ACC112 (cell line): ENCODE measurements at regions not wholly inside any gene's neighbourhood (a gene's known extent, or its start where the extent isn't known, plus 50 kb on each side); places are given as distances from the start of the nearest gene placed in this dataset.
"Not testable (repeated sequence)": the region's sequence is repeated elsewhere in the genome, so short reads cannot be mapped to it uniquely, and the experiment has no call there.

Experiments used
- H2AFZ ChIP-seq: fragments of 200-600 bp; sonication (generic); one replicate; pipeline ENCODE4 v1.6.0; 2017; ENCODE audit warnings: antibody characterized with exemption, low read length; ENCODE audit not compliant: unreplicated experiment
- H3K27ac ChIP-seq: fragments of 200-600 bp; sonication (generic); 2 replicates; pipeline ENCODE4 v1.5.1; 2014; ENCODE audit warnings: low read depth, mild to moderate bottlenecking, antibody characterized with exemption, low read length, moderate library complexity
- H3K27me3 ChIP-seq: fragments of 200-600 bp; sonication (generic); 2 replicates; pipeline ENCODE4 v1.6.1; 2014; ENCODE audit warnings: mild to moderate bottlenecking, antibody characterized with exemption, low read length, moderate library complexity, mixed read lengths; ENCODE audit not compliant: insufficient read depth
- H3K36me3 ChIP-seq: fragments of 200-600 bp; sonication (generic); 2 replicates; pipeline ENCODE4 v1.6.1; 2016; ENCODE audit warnings: mild to moderate bottlenecking, antibody characterized with exemption, low read length, moderate library complexity, mixed read lengths; ENCODE audit not compliant: insufficient read depth
- H3K4me1 ChIP-seq: fragments of 200-600 bp; sonication (generic); one replicate; pipeline ENCODE4 v1.6.1; 2016; ENCODE audit warnings: low read length, mixed read lengths; ENCODE audit not compliant: insufficient read depth, unreplicated experiment, control insufficient read depth
- H3K4me3 ChIP-seq: fragments of 200-600 bp; sonication (generic); 2 replicates; pipeline ENCODE4 v1.5.1; 2014; ENCODE audit warnings: mild to moderate bottlenecking, low read depth, low read length
- H3K79me2 ChIP-seq: fragments of 200-600 bp; sonication (generic); one replicate; pipeline ENCODE4 v1.6.0; 2016; ENCODE audit warnings: low read length; ENCODE audit not compliant: control insufficient read depth, unreplicated experiment, insufficient read depth

DNA sequence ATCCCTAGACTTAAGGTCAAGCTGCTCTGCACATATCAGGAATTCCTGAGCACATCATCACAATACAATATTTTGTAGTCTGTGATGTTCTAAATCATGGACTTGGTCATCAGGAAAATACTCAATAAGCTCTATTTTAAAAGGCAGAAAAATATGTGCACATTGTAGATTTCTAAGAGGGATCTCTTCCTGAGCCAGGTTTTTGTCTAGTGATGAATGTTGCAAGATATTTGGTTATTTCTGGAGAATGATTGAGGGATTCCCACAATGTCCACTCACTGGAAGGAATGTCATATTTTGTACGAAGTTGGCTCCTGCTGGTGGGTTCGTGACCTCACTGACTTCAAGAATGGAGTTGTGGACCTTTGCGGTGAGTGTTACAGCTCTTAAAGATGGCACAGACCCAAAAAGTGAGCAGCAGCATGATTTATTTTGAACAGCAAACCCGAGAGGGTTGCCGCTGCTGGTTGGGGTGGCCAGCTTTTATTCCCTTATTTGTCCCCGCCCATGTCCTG is 300.9 kb upstream of the DCN start:
- H3K27ac ChIP-seq = no peak overlapping the region
- H3K4me1 ChIP-seq = no peaks in the 10 kb centered on the region
- H2AFZ ChIP-seq = no peak overlapping the region
- H3K4me3 ChIP-seq = no peak overlapping the region
- no peaks in the 10 kb centered on the region for H3K27me3 ChIP-seq
- H3K36me3 ChIP-seq = no peaks in the 10 kb centered on the region
- no peaks in the 10 kb centered on the region for H3K79me2 ChIP-seq

DNA sequence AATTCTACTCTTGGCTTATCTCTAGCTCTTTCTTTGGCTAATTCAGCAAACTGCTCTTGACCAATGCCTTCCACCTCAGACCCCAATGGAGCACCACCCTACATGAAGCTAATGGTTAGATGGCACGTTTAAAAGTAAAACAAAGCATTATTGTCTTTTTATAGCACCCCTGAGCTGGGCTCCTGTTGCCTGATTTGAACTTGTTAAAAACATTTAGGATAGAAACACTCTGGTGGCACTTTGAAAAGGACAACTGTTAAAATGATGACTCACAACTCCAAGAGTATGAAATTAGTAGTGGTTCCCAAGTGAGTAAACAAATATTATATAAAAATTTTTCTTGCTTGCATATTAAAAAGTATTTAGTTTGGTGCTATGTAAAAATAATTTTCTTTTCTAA is 299.6 kb upstream of the DCN start:
- Histone ChIP-seq H3K27me3 (no peaks in the 10 kb centered on the region), H2AFZ (no peak overlapping the region), H3K79me2 (no peaks in the 10 kb centered on the region), H3K4me1 (no peaks in the 10 kb centered on the region), H3K36me3 (no peaks in the 10 kb centered on the region), H3K4me3 (no peak overlapping the region), H3K27ac (no peak overlapping the region)

DNA sequence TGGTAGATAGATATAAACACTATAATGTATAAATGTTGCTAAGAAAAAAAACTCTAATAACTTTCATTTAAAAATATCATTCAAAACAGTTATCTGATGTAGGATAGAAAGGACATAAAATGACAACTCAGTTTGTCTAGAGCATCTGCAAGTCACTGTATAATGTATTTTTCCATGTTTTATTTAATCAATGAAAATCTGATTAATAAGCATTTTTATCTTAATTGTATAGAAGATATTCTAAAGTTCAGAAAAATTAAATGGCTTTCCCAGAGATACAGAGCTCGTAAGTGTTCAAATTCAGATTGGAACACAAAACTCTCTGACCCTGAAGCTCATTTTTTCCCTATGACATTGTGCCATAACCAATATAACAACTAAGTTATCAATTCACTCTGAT is 295.9 kb upstream of the DCN start:
- H3K27me3 ChIP-seq = no peaks in the 10 kb centered on the region
- no peak overlapping the region for H2AFZ ChIP-seq
- H3K36me3 ChIP-seq = no peaks in the 10 kb centered on the region
- H3K4me1 ChIP-seq = no peaks in the 10 kb centered on the region
- no peak overlapping the region for H3K27ac ChIP-seq
- H3K79me2 ChIP-seq = no peaks in the 10 kb centered on the region
- H3K4me3 ChIP-seq = no peak overlapping the region

DNA sequence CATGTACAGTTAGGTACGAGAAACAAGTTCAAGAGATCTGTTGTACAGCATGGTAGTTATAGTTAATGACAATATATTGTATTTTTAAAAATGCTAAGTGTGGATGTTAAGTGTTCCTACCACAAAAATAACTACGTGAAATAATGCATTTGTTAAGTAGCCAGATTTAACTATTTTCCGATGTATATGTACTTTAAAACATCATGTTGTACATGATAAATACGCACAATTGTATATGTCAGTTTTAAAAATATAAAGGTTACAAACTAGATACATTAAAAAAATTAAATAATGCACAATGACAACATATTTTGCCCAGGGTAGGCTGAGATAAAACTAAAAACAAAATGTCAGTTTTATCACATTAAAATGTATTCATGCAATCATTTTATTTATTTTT is 285.1 kb upstream of the DCN start:
- H3K36me3 ChIP-seq = no peaks in the 10 kb centered on the region
- no peaks in the 10 kb centered on the region for H3K27me3 ChIP-seq
- no peaks in the 10 kb centered on the region for H3K79me2 ChIP-seq
- H3K27ac ChIP-seq = no peak overlapping the region
- no peak overlapping the region for H3K4me3 ChIP-seq
- no peaks in the 10 kb centered on the region for H3K4me1 ChIP-seq
- H2AFZ ChIP-seq = no peak overlapping the region

DNA sequence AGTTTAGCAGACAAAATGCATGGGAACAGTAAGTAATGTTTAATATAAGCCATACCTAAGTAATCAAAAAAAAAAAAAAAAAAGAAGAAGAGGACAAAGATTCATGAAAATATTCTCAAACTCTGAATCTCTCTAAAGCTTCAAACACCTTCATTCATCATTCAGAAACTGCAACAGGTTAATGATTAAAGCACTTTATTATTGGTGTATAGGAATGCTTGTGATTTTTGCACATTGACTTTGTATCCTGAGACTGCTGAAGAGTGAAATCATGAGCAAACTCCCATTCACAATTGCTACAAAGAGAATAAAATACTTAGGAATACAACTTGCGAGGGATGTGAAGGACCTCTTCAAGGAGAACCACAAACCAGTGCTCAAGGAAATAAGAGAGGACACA is 278.4 kb upstream of the DCN start:
- H2AFZ ChIP-seq = no peak overlapping the region
- no peaks in the 10 kb centered on the region for H3K79me2 ChIP-seq
- no peaks in the 10 kb centered on the region for H3K27me3 ChIP-seq
- H3K4me3 ChIP-seq = no peak overlapping the region
- H3K36me3 ChIP-seq = no peaks in the 10 kb centered on the region
- H3K4me1 ChIP-seq = no peaks in the 10 kb centered on the region
- no peak overlapping the region for H3K27ac ChIP-seq

DNA sequence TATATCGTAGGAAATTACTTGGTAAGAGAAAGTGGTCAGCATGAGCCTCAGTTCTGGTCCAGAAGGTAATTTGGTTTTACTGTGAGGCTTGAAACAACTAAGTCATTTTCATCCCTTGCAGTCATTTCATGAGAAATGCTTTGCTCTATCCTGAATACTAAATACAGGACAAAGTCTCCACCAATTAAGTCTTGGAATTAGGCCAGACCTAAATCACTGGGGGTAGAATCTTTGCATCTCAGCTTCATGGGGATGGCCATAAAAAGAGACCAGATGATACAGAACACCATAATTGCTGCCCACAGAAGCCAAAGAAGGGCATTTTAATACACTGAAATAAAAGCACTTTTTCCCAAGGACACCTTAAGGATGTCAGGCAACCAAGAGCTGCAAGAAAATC is 277.9 kb upstream of the DCN start:
- H3K79me2 ChIP-seq = no peaks in the 10 kb centered on the region
- H2AFZ ChIP-seq = no peak overlapping the region
- H3K4me3 ChIP-seq = no peak overlapping the region
- H3K4me1 ChIP-seq = no peaks in the 10 kb centered on the region
- no peaks in the 10 kb centered on the region for H3K27me3 ChIP-seq
- H3K27ac ChIP-seq = no peak overlapping the region
- no peaks in the 10 kb centered on the region for H3K36me3 ChIP-seq

DNA sequence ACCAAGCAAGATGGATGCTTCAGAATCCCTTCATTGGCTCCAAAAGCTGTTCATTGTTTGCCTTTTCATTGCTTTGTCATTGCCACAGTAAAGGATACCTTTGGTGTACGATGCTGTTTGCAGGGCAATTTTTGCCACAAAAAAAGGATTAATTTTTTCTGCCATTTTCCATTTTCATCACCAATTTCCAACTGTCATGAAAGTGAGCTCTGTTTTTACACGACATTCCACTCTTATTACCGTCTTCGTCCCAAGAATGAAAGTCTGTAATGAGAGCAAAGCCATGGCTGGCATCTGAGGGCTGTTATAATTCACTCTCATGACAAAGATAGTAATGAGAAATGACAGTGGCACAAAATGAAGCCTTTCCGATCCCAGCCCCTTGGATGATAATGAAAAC is 272.7 kb upstream of the DCN start:
- Histone ChIP-seq H3K4me1 (no peaks in the 10 kb centered on the region), H2AFZ (no peak overlapping the region), H3K4me3 (no peak overlapping the region), H3K27ac (no peak overlapping the region), H3K79me2 (no peaks in the 10 kb centered on the region), H3K36me3 (no peaks in the 10 kb centered on the region), H3K27me3 (no peaks in the 10 kb centered on the region)

DNA sequence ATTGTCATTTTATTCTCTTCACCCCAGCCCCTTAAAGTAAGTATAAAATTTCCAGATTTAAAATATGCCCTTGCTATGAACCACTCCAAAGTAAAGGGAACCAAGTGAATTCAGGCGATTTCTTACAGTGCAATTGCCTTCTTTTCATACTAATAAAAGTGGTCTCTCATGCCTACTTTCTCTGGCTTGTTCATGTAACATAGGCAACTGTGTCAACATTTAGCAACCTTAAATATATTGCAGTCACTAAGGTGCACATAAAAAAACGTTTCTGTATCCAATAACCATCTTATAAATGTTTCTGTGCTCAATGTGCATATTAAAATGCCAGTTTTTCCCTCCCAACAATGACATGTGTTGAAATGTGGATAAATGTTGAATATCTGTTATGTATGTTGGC is 271.6 kb upstream of the DCN start:
- H3K79me2 ChIP-seq = no peaks in the 10 kb centered on the region
- H2AFZ ChIP-seq = no peak overlapping the region
- no peaks in the 10 kb centered on the region for H3K4me1 ChIP-seq
- no peak overlapping the region for H3K27ac ChIP-seq
- no peak overlapping the region for H3K4me3 ChIP-seq
- H3K36me3 ChIP-seq = no peaks in the 10 kb centered on the region
- no peaks in the 10 kb centered on the region for H3K27me3 ChIP-seq

DNA sequence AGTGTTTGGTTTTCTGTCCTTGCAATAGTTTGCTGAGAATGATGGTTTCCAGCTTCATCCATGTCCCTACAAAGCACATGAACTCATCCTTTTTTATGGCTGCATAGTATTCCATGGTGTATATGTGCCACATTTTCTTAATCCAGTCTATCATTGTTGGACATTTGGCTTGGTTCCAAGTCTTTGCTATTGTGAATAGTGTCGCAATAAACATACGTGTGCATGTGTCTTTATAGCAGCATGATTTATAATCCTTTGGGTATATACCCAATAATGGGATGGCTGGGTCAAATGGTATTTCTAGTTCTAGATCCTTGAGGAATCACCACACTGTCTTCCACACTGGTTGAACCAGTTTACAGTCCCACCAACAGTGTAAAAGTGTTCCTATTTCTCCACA is 269.8 kb upstream of the DCN start:
- H3K27ac ChIP-seq, H2AFZ ChIP-seq, H3K4me3 ChIP-seq, H3K36me3 ChIP-seq, H3K27me3 ChIP-seq, H3K4me1 ChIP-seq, H3K79me2 ChIP-seq: not testable (repeated sequence)

DNA sequence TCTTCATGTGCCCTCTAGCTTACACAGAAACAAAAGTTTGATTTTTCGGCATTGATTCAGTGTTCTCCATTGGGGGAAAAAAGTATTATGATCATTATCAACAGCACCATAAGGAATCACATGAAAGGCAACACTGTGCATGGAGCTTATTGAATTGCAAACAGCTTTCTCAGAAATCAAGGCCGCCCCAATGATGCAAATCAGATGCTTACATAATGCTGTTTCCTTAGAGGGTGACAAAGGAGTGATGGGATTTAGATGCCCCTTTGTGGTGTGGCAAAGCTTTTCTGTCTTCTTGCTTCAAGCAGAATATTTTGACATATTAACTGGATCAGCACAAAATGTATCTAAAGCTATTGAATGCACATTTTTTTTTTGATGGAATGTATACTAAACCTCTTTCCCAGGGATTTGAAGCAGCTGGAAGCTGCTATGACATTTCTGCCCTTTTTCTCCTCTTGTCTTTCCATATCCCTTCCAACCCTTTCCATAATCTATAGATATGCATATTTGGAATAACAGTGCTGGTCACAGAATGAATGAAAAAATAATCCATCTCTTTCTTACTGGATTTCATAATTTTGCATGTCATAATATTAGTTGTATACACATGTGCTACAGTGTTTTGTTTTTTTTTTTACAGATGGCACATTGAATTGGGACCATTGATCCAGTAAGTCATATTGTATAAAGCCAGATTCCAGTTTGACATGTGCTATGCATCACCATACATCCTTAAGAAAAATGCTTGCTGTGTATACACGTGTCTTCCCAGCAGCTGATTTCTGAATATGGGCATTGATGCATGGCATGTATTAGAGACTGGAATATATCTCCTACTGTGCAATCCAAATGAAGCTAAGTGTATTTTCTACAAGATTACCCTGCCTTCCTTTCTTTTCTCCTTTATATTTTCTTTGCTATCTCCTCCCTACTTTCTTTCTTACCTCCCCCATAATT is 259.7 kb upstream of the DCN start:
- H3K36me3 ChIP-seq = no peaks in the 10 kb centered on the region
- H2AFZ ChIP-seq = no peak overlapping the region
- no peaks in the 10 kb centered on the region for H3K27me3 ChIP-seq
- H3K4me3 ChIP-seq = no peak overlapping the region
- no peaks in the 10 kb centered on the region for H3K79me2 ChIP-seq
- H3K27ac ChIP-seq = no peak overlapping the region
- no peaks in the 10 kb centered on the region for H3K4me1 ChIP-seq

DNA sequence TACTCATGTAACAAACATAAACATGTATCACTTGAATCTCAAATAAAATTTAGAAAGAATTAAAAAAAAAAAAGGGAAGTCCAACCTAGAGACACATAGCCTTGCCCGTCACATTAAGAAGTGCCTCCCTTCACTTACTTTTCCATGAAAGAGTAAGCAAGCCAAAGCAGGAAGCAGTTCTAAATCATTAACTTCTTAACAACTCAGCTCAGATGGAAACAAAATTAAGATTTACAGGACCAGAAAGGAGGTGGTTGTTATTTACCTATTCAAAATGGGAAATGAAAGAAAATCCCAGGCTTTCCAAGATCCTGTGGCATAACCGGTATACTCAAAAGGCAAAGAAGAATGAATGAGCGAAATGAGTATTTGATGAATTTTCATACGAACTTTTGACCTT is 258.6 kb upstream of the DCN start:
- Histone ChIP-seq H2AFZ (no peak overlapping the region), H3K4me1 (no peaks in the 10 kb centered on the region), H3K79me2 (no peaks in the 10 kb centered on the region), H3K27me3 (no peaks in the 10 kb centered on the region), H3K4me3 (no peak overlapping the region), H3K36me3 (no peaks in the 10 kb centered on the region), H3K27ac (no peak overlapping the region)
